ENCODE measurements at regions not wholly inside any gene's neighbourhood (a gene's known extent, or its start where the extent isn't known, plus 50 kb on each side); places are given as distances from the start of the nearest gene placed in this dataset.

GRCh38 chr16:8062677-8063076 is 527.6 kb downstream of the TMEM114 start:
- TF ChIP-seq POLR2AphosphoS5 (IDR thresholded peaks at IDR 0.05; ENCODE audit: low read depth, low read length): no peak
- no peak for TF ChIP-seq TAF1 (IDR thresholded peaks at IDR 0.05; ENCODE audit: low read depth, low read length)
- TF ChIP-seq POLR2A (IDR thresholded peaks at IDR 0.05; ENCODE audit: low read depth, low read length): no peak
- TF ChIP-seq PAX5 (IDR thresholded peaks at IDR 0.05; ENCODE audit: insufficient read depth, low read length, severe bottlenecking): no peak

All from GM12891 (cell line).